ENCODE measurements at regions not wholly inside any gene's neighbourhood (a gene's known extent, or its start where the extent isn't known, plus 50 kb on each side); places are given as distances from the start of the nearest gene placed in this dataset.

DNA sequence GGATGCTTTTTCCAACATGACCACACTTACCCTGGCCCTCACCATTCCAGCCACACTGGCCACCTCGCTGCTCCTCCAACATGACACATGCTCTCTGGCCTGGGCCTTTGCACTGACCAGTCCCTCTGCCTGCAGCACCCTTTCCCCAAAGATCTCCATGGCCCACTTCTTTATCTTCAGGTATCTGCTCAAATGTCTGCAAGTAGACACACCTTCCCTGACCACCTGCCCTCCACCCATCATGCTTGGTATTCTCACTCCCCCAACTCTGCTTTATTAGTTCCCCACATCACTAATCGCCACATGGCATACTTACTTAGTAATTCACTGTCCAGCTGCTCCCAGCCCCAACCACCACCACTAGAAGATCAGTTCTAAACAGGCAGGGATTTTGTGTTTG, 214.2 kb downstream of the BCL11A start:
- ATAC-seq: no peak
- TF ChIP-seq ZFP30 (CRISPR knock-in tag; IDR thresholded peaks at IDR 0.05) (no peak), PPARA (CRISPR knock-in tag; IDR thresholded peaks at IDR 0.05; ENCODE audit: borderline replicate concordance) (no peak), BACH2 (CRISPR knock-in tag; IDR thresholded peaks at IDR 0.05; ENCODE audit: borderline replicate concordance) (no peak), TCF4 (CRISPR knock-in tag; IDR thresholded peaks at IDR 0.05; ENCODE audit: borderline replicate concordance) (no peak), ZNF8 (CRISPR knock-in tag; IDR thresholded peaks at IDR 0.05) (no peak), ARNTL (CRISPR knock-in tag; IDR thresholded peaks at IDR 0.05; ENCODE audit: borderline replicate concordance, low read depth) (no peak), GLIS3 (CRISPR knock-in tag; IDR thresholded peaks at IDR 0.05) (no peak), RARB (CRISPR knock-in tag; IDR thresholded peaks at IDR 0.05) (no peak), ZNF70 (CRISPR knock-in tag; IDR thresholded peaks at IDR 0.05) (no peak), TOX (CRISPR knock-in tag; IDR thresholded peaks at IDR 0.05; ENCODE audit: borderline replicate concordance) (no peak), SNAI2 (CRISPR knock-in tag; IDR thresholded peaks at IDR 0.05) (no peak)
- TF ChIP-seq, protein P1, sequence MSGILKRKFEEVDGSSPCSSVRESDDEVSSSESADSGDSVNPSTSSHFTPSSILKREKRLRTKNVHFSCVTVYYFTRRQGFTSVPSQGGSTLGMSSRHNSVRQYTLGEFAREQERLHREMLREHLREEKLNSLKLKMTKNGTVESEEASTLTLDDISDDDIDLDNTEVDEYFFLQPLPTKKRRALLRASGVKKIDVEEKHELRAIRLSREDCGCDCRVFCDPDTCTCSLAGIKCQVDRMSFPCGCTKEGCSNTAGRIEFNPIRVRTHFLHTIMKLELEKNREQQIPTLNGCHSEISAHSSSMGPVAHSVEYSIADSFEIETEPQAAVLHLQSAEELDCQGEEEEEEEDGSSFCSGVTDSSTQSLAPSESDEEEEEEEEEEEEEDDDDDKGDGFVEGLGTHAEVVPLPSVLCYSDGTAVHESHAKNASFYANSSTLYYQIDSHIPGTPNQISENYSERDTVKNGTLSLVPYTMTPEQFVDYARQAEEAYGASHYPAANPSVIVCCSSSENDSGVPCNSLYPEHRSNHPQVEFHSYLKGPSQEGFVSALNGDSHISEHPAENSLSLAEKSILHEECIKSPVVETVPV (CRISPR knock-in tag; IDR thresholded peaks at IDR 0.05): no peak
- TF ChIP-seq, protein P2, sequence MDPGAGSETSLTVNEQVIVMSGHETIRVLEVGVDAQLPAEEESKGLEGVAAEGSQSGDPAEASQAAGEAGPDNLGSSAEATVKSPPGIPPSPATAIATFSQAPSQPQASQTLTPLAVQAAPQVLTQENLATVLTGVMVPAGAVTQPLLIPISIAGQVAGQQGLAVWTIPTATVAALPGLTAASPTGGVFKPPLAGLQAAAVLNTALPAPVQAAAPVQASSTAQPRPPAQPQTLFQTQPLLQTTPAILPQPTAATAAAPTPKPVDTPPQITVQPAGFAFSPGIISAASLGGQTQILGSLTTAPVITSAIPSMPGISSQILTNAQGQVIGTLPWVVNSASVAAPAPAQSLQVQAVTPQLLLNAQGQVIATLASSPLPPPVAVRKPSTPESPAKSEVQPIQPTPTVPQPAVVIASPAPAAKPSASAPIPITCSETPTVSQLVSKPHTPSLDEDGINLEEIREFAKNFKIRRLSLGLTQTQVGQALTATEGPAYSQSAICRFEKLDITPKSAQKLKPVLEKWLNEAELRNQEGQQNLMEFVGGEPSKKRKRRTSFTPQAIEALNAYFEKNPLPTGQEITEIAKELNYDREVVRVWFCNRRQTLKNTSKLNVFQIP (CRISPR knock-in tag; IDR thresholded peaks at IDR 0.05; ENCODE audit: borderline replicate concordance, low read depth): no peak
- TF ChIP-seq, protein P3, sequence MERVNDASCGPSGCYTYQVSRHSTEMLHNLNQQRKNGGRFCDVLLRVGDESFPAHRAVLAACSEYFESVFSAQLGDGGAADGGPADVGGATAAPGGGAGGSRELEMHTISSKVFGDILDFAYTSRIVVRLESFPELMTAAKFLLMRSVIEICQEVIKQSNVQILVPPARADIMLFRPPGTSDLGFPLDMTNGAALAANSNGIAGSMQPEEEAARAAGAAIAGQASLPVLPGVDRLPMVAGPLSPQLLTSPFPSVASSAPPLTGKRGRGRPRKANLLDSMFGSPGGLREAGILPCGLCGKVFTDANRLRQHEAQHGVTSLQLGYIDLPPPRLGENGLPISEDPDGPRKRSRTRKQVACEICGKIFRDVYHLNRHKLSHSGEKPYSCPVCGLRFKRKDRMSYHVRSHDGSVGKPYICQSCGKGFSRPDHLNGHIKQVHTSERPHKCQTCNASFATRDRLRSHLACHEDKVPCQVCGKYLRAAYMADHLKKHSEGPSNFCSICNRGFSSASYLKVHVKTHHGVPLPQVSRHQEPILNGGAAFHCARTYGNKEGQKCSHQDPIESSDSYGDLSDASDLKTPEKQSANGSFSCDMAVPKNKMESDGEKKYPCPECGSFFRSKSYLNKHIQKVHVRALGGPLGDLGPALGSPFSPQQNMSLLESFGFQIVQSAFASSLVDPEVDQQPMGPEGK (CRISPR knock-in tag; IDR thresholded peaks at IDR 0.05; ENCODE audit: borderline replicate concordance): no peak

DNA sequence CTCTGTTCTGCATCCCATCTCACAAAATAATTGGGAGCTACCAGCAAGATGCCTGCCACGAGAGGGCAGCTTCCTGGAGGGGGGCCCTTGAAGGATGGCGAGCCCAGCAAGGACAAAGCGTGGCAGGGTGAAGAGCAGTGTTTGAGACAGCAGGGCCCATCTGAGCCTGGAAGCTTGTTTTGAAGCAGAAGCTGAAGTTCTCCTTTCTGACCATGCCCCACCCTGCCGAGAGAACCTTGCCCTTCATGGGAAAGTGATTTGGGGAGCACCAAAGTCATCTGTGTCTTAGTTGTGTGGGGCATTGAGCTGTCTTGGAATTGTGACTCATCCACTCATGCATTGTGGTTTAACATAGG, 216.3 kb downstream of the BCL11A start:
- no peak for TF ChIP-seq TOX (CRISPR knock-in tag; IDR thresholded peaks at IDR 0.05; ENCODE audit: borderline replicate concordance)
- TF ChIP-seq, protein P4, sequence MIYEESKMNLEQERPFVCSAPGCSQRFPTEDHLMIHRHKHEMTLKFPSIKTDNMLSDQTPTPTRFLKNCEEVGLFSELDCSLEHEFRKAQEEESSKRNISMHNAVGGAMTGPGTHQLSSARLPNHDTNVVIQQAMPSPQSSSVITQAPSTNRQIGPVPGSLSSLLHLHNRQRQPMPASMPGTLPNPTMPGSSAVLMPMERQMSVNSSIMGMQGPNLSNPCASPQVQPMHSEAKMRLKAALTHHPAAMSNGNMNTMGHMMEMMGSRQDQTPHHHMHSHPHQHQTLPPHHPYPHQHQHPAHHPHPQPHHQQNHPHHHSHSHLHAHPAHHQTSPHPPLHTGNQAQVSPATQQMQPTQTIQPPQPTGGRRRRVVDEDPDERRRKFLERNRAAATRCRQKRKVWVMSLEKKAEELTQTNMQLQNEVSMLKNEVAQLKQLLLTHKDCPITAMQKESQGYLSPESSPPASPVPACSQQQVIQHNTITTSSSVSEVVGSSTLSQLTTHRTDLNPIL (CRISPR knock-in tag; IDR thresholded peaks at IDR 0.05; ENCODE audit: low read depth): no peak
- TF ChIP-seq ZFP3 (CRISPR knock-in tag; IDR thresholded peaks at IDR 0.05): no peak
- no peak for TF ChIP-seq ZC3H10 (CRISPR knock-in tag; IDR thresholded peaks at IDR 0.05)
- no peak for TF ChIP-seq PPARA (CRISPR knock-in tag; IDR thresholded peaks at IDR 0.05; ENCODE audit: borderline replicate concordance)
- TF ChIP-seq TCF4 (CRISPR knock-in tag; IDR thresholded peaks at IDR 0.05; ENCODE audit: borderline replicate concordance): no peak
- TF ChIP-seq ZFP30 (CRISPR knock-in tag; IDR thresholded peaks at IDR 0.05): no peak
- TF ChIP-seq RARB (CRISPR knock-in tag; IDR thresholded peaks at IDR 0.05): no peak
- no peak for TF ChIP-seq ISL1 (CRISPR knock-in tag; IDR thresholded peaks at IDR 0.05)
- no peak for TF ChIP-seq ARNTL (CRISPR knock-in tag; IDR thresholded peaks at IDR 0.05; ENCODE audit: borderline replicate concordance, low read depth)
- 0 out of 3 replicates have a peak, but pooled peaks have one; percentile 40 for ATAC-seq

DNA sequence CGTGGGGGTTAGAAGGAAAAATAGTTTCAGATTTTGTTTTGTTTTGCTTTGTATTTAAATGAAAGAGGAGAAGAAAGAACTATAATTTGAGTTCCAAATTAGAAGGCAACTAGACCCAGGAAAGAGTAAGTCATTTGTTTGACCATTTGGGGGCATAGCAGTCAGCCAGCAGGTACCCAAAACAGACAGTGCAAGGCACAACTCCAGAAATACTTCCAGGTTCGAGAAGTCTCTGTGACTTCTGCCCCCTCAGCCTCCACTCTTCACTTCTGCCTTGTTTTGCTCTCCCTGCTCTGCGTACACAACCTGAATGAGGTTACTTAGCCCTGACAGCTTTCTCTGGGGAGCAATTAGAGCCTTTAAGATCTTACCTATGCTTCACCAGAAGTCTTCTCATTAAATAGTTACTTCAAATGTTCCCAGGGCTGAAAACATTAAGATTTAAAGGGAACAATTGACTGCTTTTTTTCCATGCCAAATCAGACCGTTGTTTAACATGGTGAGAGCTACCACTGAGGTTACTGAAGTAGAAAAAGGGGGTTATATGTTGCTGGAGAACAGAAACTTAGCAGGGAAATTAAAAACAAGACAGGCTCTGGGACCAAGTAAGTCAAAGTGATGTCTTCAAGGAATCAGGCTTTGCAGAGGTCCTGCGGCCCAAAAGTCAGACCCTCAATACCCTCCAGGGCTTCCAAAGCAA, 216.9 kb downstream of the BCL11A start:
- TF ChIP-seq CSDC2 (CRISPR knock-in tag; IDR thresholded peaks at IDR 0.05) (no peak), ZFP3 (CRISPR knock-in tag; IDR thresholded peaks at IDR 0.05) (no peak), ZFP30 (CRISPR knock-in tag; IDR thresholded peaks at IDR 0.05) (no peak), ZNF8 (CRISPR knock-in tag; IDR thresholded peaks at IDR 0.05) (no peak), ESRRG (CRISPR knock-in tag; IDR thresholded peaks at IDR 0.05) (no peak), ISL1 (CRISPR knock-in tag; IDR thresholded peaks at IDR 0.05) (no peak), GLIS3 (CRISPR knock-in tag; IDR thresholded peaks at IDR 0.05) (no peak), ARNTL (CRISPR knock-in tag; IDR thresholded peaks at IDR 0.05; ENCODE audit: borderline replicate concordance, low read depth) (no peak), TCF4 (CRISPR knock-in tag; IDR thresholded peaks at IDR 0.05; ENCODE audit: borderline replicate concordance) (no peak), ZNF565 (CRISPR knock-in tag; conservative IDR thresholded peaks at IDR 0.05; ENCODE audit: low read depth) (no peak), OSR1 (CRISPR knock-in tag; IDR thresholded peaks at IDR 0.05) (no peak), ZNF70 (CRISPR knock-in tag; IDR thresholded peaks at IDR 0.05) (no peak), TOX (CRISPR knock-in tag; IDR thresholded peaks at IDR 0.05; ENCODE audit: borderline replicate concordance) (no peak), ZC3H10 (CRISPR knock-in tag; IDR thresholded peaks at IDR 0.05) (no peak), RARB (CRISPR knock-in tag; IDR thresholded peaks at IDR 0.05) (no peak)
- TF ChIP-seq, protein P3 (CRISPR knock-in tag; IDR thresholded peaks at IDR 0.05; ENCODE audit: borderline replicate concordance): no peak
- TF ChIP-seq, protein P4 (CRISPR knock-in tag; IDR thresholded peaks at IDR 0.05; ENCODE audit: low read depth): no peak
- TF ChIP-seq, protein P1 (CRISPR knock-in tag; IDR thresholded peaks at IDR 0.05): no peak
- TF ChIP-seq, protein P2 (CRISPR knock-in tag; IDR thresholded peaks at IDR 0.05; ENCODE audit: borderline replicate concordance, low read depth): no peak
- no peak for ATAC-seq
